Epithelial cell of esophagus (primary cell): ENCODE measurements at regions not wholly inside any gene's neighbourhood (a gene's known extent, or its start where the extent isn't known, plus 50 kb on each side); places are given as distances from the start of the nearest gene placed in this dataset.

Experiments
- DNase-seq: peaks from one replicate; pipeline ENCODE4 v3.0.0; 2010; ENCODE audit warnings: low read depth
- H3K4me3 ChIP-seq: 2 replicates; pipeline ENCODE4 v1.5.1; 2011; ENCODE audit warnings: mild to moderate bottlenecking, low read length, control low read depth
- CTCF ChIP-seq: IDR thresholded peaks from 2 replicates; pipeline ENCODE4 v1.5.1; 2011; ENCODE audit warnings: low read depth, mild to moderate bottlenecking, low read length, control low read depth, inconsistent platforms; ENCODE audit not compliant: insufficient read depth; ENCODE audit errors: missing control alignments

GRCh38 chr13:34216256-34216655, 398.3 kb downstream of the RFC3 start:
- DNase-seq, result no peak
- TF ChIP-seq CTCF, result no peak
- H3K4me3 ChIP-seq, result no peak overlapping the region

GRCh38 chr13:34217343-34218025, 399.5 kb downstream of the RFC3 start:
- TF ChIP-seq CTCF, result no peak
- no peak overlapping the region for H3K4me3 ChIP-seq
- no peak for DNase-seq

GRCh38 chr13:34223984-34224383, 406.0 kb downstream of the RFC3 start:
- DNase-seq, result peak; percentile 23
- no peak for TF ChIP-seq CTCF

GRCh38 chr13:34224877-34225276, 406.9 kb downstream of the RFC3 start:
- DNase-seq, result peak; percentile 27
- H3K4me3 ChIP-seq, result no peak overlapping the region
- no peak for TF ChIP-seq CTCF

More at GRCh38 chr13:34223984-34224383, 406.0 kb downstream of the RFC3 start:
- no peak overlapping the region for H3K4me3 ChIP-seq

- DNase-seq, result no peak
- H3K4me3 ChIP-seq, result no peak overlapping the region
- no peak for TF ChIP-seq CTCF
Observed at GRCh38 chr13:34230271-34230670, 412.3 kb downstream of the RFC3 start.

DNA sequence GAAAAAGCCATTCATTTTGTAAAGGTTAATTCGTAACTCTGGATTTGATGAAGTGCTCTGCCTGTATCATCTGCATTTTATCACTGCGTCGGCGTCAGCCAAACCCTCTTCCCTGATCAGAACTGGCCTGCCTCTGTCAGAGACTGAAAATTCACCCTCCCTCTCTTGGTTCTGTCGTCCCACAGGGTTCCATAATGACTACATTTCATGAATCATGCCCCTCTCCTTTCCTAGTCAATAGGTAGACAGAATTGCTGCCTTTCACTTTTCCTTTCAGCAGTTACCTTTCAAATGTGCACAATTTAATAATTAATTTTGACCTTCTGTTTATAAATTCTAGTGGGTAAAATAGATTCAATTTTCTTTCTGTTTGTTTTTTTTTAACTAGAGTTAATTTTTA, 423.4 kb downstream of the RFC3 start:
- no peak for DNase-seq
- TF ChIP-seq CTCF, result no peak
- H3K4me3 ChIP-seq, result no peak overlapping the region

DNA sequence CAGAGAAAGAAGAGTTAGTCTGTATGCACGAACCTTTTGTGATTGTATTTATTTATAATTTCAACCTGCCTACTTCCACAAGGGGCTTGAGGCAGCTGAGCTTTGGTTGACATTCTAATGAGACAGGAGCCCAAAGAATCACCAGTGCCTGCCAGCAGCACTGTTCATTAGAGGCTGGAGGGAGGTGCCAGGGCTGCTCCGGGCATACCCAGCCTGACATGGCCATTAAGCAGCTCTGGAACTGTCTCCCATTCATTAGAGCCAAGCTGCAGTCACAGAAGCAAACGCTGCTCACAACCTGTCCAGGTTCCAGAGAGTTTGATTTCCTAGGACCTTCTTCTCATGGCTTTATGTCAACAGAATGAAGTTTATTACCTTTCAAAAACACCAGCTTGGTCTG, 425.5 kb downstream of the RFC3 start:
- H3K4me3 ChIP-seq, result no peak overlapping the region
- DNase-seq, result no peak
- no peak for TF ChIP-seq CTCF
